Activated T-cell treated with anti-CD3 and anti-CD28 coated beads for 1 hour (primary cell): ENCODE measurements at regions not wholly inside any gene's neighbourhood (a gene's known extent, or its start where the extent isn't known, plus 50 kb on each side); places are given as distances from the start of the nearest gene placed in this dataset.
A peak's percentile ranks its signal among the peaks of the same experiment; 100 is the strongest.

ENCODE experiments used
- DNase-seq: peaks from one replicate; pipeline ENCODE4 v3.0.0-alpha.2; 2020; ENCODE audit warnings: low read depth

DNA sequence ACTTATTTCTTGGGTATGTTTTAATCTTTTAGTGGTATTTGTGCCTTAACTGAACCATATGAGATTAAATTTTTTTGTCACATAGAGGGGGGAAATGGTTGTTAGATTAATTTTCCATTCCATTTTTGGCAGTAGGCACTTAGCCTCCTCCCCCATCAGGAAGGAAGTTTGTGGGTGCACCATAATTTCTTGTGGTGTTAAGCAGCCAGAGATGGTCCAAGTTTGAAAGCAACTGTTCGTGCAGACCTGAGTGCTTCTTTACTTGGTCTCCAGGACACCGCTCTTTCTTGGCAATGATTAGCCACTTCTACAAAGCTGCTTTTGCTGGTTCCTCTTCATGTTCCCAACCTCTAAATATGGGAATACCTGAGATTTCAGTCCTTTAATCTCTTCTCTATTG lies 92.7 kb upstream of the RPL34 start:
- DNase-seq: no peak

DNA sequence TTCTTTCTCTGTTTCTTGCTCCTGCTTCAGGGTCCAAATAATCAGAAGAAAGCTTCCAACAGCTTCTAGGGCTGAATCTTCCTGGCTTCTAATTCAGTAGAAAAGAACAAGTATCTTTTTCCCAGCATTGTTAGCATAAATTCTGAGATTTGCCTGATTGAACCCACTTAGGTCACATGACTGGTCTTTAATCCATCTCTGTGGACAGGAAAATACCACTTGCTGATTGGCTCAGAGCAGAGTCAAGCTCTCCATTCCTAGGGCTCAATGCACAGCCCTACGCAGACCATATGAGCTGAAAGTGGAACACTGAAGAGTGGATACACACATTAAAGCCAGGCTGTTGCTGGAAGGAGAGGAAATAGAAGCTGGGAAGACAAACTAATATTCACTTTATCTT lies 99.6 kb upstream of the RPL34 start:
- no peak for DNase-seq

DNA sequence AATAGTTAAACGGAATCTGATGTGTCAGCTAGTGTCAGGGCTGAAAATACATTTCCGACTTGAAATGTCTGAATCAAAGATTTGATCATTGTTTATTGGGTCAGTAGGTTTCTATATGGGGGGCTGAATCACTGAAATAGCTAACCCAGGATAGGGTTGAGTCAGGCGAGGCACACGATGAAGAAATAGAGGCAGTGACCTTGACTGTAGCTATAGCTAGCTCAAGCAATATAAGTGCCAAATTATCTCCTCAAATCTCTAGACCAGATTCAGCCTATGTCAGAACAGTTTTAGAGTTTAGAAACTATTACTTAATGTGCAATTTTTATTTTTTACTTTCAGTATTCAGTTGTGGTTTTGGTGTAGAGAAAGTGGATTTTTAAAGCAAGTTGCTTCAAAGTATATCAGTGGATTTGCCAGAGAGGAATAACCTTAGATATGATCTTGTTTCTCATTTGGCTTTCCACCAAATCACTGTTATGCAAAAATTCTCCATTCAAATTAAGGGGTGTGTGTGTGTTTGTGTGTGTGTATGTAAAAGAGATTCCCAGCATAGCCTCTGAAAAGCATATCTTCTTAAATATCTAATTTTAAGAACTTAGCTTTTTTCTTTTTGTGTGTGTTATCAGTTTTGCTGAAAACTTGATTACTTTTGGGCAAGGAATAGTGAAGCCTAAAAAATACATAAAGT lies 100.3 kb upstream of the RPL34 start:
- no peak for DNase-seq

DNA sequence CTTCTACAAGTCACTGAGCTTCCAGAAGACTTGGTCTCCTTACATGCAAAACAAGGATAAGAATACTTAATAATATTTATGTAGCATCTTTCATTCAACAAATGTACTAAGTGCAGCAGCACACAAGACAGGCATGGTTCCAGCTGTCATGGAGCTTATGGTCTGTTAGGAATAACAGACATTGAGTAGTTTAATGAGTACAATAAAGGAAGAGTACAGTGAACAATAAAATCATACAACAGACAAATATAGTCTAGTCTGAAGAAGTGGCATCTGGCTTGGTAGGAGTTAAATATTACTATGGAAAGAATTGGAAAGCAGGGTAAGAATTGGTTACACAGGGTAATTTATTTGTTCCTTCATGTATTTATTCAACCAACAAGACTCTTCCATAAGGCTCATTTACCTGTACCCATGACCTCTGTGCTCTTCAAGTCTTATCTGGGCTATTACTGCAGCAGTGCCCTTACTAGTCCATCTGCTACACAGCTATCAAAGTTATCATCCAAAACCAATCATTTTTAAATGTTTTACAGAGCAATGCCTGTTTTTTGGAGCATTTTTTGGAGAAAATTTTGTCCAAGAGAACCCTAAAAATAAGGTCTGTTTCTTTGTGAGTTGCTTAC lies 101.1 kb upstream of the RPL34 start:
- no peak for DNase-seq

DNA sequence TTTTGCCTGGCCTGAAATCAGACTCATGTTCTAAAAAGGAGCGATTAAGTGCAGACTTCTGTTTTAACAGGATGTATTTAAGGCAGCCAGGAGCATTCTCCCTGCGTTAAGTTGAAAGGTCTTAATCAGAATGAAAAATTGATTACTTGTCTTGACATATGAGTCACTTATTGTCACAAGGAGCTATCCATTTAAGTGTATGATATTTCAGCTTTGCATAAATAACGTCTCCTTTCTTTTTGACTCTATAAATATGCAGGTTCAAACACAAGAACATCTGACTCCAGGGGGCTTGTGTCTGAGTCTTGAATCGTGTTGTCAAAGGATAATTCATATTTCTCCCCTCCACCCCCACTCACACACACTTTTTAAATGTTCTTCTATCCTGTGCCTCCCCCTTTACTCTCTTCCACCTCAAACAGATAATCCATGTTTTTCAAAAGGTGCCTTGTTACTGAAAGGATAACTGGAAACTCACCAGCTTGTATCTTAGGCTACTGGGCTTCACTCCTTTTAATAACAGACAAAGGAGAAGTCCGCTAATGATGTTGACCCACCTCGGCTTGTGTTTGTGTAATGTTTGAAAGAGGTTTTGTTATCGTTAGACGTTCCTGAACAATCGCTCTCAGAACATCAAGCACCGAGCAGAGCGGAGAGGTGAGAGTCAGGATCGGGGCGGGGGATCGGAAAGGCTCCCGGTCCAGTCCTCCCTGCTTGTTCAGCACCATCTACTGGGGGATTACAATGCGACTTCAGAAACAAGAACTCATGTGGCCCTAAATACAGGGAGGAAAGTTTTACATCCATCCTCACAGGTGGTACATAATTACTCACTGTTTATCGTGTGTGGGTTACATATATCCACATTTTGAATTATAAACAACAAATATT lies 107.5 kb upstream of the RPL34 start:
- peak; percentile 26 for DNase-seq

DNA sequence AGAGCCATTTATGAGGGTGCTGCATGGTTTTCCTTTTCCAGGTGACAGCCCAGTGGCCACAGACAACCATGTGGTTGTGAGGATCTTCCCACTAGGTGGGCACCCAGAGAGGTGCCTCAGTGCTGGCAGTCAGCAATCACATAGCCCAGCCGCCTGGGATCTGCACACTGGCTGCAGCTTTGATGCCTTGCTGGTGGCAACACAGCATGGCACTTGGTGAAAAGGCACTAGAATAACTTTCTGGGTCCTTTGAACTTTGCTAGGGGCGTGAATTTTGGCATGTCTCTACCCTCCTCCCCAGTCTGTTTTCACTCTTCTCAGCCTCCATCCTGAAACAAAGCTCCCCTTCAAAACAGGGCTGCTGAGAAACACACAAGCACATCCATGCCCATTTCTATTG lies 108.8 kb upstream of the RPL34 start:
- DNase-seq: no peak

DNA sequence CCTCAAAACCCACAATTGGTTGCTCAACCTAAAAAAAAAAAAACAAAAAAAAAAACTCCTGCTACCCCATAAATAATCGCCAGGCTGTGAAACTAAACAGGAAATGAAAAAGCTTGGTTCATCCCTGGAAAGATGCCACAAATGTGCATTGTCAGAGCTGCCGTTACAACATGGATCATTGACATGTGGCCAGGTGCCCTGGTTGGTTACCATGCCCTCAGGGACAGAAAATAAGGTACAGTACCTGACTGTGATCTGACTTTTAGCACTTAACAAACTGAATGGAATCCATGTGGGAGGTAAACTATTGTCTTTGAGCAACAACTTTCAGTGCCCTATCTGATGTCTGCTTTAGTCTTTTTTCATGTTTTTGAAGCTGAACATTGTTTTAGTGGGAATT lies 118.0 kb upstream of the RPL34 start:
- no peak for DNase-seq

DNA sequence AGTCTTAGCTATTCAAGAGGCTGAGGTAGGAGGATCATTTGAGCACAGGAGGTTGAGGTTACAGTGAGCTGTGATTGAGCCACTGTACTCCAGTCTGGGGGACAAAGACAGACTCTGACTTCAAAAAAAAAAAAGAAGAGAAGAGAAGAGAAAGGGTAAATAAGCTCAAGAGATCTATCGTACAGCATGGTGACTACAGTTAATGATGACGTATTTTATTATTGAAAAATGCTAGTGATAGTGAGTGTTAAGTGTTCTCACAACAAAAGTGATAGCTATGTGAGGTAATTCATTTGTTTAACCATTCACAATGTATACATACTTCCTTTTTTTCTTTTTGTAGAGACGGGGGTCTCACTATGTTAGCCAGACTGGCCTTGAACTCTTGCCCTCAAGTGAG lies 121.5 kb upstream of the RPL34 start:
- DNase-seq: no peak

DNA sequence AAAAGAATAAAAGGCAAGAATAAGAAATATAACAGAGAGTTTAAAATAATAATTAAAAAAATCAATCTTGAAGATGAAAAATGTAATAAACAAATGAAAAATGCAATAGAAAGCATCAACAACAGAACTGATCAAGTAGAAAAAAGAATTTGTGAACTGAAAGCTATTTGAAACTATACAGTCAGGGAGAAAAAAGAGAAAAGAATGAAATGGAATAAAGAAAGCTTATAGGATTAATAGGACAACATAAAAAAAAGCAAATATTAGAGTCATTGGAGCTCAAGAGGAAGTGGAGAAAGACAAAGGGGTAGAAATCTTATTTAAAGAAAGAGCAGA lies 126.8 kb upstream of the RPL34 start:
- no peak for DNase-seq

DNA sequence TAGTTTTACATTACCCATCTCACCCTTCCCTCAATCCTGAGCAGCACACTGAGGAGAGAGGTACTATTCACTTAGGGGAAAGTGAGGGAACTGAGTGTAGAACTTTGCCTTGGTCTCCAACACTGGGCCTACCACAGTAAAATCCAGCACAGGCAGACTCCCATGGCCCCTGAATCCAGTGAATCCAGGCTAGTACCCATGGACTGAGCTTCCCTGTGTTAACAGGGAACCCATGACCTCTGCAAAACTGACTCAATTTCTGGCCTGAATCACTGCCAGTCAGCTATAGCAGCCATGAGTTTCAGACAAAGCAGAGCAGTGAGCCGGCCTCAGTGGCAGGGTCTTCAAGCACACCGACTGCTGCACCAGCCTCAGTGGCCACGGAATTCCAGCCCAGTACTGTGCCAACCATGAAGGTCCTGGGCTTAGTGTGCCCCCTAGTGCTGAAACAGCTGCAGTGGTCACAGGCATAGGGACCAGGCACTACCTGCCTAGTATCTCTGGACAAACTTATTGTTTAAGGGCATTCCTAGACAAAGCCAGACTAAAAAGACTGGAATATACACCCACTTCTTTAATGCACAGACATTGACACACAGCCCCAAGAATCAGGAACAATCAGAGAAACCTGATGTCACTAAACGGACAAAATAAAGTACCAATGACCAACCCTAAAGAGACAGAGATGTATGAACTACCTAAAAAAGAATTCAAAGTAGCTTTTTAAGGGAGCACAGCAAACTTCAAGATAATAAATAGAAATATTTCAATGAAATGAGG lies 127.4 kb upstream of the RPL34 start:
- no peak for DNase-seq

DNA sequence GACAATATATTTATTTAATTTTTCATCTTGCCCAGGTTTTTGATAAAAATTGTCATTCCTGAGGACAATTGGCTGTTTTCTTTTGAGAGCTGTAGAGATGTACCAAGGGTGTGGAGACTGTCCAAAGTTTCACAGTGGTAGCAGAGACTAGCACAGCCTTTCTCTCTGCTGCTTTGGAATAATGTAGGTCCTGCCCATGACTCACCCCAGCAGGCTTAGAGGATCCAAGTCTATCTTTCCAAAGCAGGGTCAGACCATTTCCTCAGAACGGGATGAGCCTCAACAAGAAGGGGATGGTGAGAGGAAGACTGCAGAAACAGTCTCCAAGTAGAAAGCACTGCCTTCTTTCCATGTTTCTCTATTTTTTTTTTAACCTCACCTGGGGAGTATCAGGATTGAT lies 131.5 kb upstream of the RPL34 start:
- DNase-seq: no peak

DNA sequence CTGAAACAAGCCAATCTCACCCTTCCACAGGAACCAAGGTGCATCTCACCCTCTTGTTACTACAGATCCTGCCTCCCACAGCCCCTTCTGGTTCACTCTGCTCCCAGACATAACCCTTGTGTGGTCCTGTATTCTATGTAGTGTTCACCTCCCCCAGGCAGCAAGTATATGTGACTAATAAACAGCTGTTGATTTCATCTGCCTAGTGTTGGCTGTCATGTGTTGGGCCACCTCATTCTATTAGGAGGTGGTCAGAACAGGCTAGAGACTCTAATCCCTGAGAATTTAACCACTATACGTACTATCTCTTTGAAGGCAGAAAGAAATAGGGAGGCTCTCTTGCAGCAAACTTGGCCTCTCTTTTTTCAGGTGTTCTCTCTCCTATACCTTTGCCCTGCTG lies 134.3 kb upstream of the RPL34 start:
- DNase-seq: no peak

DNA sequence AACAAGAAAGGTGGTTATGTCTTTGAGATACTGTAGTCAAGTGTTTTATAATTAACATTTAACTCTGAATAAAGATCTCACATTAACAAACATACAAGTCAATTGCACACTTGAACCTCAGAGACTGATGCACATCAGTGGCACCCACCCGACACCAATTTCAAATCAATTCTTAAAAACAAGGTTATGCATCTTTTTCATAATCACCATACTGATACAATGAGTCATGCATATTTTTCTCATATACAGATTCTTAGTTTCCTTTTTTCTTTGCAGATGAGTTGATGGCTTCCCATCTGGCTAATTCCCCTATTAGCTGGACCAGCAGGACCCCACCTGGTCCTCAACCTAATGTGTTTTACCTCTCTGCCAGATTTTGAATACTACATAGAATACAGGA lies 136.2 kb upstream of the RPL34 start:
- no peak for DNase-seq

DNA sequence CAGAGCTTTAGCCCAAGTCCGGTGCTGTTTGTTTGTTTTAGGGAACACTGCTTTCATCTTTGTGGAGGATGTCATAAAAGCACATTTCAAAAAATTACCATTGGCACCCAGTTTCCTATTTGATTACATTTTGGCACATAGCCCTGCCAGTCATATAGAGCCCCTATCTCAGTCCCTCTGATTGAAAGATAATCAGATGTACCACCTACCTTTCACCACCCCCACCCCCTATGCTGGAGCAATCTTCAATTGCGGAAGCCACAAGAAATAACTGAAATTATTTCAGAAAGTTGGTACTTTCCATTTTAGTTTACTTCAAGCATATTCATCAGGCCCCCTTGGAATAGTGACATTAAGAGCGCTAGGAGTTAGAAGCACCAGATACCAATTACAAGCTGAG lies 136.7 kb upstream of the RPL34 start:
- no peak for DNase-seq

DNA sequence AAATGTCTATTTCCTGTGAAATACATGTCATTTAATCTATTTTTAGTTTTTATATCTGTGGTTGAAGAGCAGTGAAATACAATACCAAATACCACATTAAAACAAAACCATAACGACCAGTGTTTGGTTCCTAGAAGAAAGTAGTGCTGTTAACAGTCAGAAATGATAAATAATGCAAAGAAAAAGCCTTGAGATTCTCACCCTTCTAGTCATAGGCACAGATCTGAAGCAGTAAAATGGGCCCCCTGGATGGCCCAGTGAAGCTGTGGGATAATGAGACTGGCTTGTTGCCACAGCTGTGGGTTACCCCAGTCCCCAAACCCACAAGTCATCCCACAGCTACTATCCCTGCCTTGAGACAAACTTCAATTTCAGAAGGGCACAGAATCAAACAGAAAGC lies 137.3 kb upstream of the RPL34 start:
- DNase-seq: no peak

DNA sequence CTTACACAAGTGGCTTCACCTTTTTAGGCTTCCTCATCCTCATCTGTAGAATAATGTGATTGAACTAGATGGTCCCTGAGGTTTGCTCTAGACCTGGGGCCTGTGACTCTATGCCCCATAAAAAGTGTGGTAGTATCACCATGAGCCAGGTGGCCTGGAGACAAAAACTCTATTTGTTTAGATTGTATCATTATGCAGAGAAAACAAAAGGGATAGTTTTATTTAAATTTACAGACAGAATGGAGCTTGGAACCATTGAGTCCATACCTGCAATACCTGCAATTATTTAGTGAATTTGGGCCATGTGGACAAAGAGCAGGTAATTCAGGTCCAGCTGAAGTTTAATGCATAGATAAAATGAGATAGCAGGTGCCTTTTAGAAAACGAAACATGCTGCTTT lies 139.5 kb upstream of the RPL34 start:
- DNase-seq: no peak

DNA sequence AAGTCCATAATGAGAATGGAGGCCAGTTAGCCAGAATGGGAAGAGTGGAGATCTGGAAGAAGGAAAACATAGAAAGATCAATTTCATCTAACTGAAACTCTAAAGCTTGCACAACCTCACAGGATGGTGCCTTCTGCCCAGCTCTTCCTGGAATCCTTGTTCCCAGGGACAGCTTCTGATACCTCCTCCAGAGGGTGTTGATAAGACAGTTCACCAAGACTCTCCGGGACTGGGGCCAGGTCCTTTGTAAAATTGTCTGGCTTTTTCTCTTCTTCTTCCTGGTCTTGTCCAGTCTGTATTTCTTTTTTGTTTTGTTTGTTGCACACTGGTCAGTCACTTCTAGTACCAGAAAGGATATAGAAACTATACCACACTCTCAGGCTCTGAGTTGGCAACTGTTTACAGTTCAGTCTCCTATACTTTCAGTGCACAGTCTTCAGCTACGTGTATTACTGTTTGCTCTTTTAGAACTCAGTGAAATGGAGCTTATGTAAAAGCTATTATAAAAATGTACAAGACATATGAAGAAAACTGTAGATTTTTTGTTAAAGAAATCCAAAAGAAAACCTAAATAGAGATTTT lies 142.8 kb upstream of the RPL34 start:
- no peak for DNase-seq

DNA sequence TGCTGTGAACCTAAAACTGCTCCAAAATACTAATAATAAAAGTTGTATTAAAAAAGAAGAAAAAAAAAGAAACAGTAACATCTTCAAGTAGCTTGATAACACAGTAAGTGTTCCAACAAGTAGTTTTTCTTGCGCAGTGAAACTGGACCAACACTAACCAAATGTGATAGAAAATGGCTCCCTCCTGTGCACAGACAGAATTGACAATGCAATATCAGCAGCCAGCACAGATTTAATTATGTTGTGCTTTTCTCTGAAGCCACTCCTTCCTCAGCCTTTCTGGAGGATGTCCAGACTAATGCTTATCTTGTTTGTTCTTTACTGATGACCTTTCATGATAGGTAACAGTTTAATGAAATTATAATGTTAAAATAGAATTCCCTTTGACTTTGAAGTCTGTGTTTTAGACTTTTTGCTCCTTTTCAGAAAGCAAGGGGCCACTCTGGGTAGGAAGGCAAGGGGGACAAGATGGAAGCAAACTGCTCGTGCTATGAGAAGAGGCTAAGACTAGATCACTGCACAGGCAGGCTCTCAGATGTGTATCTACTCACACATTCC lies 147.1 kb upstream of the RPL34 start:
- no peak for DNase-seq

DNA sequence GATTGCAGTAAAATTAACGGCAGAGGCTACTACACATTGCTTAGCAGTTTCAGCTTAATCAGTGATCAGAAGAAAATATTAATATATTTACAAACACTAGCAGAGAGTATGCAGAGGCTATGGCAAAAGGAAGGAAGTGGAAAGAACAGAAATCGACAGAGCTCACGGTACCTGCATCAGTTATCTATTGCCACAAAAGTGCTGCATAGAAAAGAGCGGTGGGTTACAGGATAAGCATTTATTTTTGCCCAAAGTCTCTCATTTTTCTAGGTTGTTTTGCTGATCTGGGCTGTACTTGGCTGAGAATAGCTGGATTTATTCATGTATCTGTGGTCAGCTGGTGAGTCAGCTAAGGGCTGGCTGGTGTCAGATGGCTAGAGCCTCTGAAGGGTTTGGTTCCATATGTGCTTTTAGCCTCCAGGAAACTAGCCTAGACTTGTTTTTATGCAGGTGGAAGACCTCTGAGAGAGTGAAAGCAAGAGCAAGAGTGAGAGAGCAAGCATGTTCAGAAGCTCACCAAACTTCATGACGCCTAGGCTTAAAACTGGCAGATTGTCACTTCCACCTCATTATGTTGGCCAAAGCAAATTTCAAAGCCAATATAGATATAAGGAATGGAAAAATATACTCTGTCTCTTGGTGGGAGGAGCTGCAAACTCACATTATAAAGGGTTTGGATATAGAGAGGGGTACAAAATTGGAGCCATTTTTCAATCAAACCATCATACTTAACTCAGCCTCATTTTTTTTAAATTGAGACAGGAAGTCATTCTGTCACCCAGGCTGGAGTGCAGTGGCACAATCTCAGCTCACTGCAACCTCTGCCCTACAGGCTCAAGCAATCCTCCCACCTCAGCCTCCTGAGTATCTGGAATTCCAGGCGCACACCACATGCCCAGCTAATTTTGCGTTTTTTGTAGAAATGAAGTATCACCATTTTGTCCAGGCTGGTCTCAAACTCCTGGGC lies 153.2 kb upstream of the RPL34 start:
- DNase-seq: no peak

DNA sequence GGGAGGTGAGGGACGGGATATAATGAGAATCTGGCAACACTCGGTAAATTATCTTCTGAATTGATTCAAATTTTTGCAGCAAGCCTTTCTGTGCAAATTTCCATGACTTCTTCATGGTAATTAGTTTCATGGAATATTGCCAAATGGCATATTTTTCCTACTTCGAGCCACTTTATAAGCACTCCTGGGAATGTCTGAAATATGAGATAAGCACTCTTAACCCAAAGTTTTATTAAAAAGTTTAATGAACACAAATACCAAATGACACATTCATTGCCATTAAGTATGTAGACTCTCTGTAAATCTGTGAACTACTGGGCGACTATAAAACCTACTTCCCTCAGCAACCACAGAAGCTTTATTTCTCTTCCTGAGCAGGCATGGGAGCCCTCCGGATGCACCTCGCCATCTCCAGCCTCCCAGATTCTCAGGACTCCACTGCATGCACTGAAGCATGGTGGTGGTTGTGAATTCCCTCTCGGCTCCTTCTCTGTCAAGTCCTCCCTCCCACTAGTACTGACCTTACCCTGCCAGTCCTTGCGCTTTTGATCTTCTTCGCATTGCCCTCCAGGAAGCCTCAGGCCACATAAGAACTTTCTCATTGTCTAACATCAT lies 154.4 kb upstream of the RPL34 start:
- DNase-seq: no peak
